Skeletal muscle cell (primary cell): ENCODE measurements at regions not wholly inside any gene's neighbourhood (a gene's known extent, or its start where the extent isn't known, plus 50 kb on each side); places are given as distances from the start of the nearest gene placed in this dataset.

Source experiments
- DNase-seq: peaks from one replicate; pipeline ENCODE4 v3.0.0-alpha.2; 2010; ENCODE audit warnings: low read depth
- H3K4me3 ChIP-seq: 2 replicates; pipeline ENCODE4 v1.5.1; 2011; ENCODE audit warnings: low read depth, mild to moderate bottlenecking, control low read depth, low read length, moderate library complexity

GRCh38 chr1:114206392-114206791, 52.7 kb upstream of the SYT6 start:
- DNase-seq: no peak
- no peak overlapping the region for H3K4me3 ChIP-seq

- DNase-seq: no peak
- H3K4me3 ChIP-seq: no peak overlapping the region
These were observed 50.0 kb upstream of the SYT6 start for GRCh38 chr1:114203595-114204128.
